Stomach (tissue), 8 donors: ENCODE measurements at regions not wholly inside any gene's neighbourhood (a gene's known extent, or its start where the extent isn't known, plus 50 kb on each side); places are given as distances from the start of the nearest gene placed in this dataset.
A peak's percentile ranks its signal among the peaks of the same experiment; 100 is the strongest.
"Not testable (repeated sequence)": the region's sequence is repeated elsewhere in the genome, so short reads cannot be mapped to it uniquely, and the experiment has no call there.

ENCODE experiments used
- DNase-seq, 2 donors: peaks; one replicate each; pipeline versions ENCODE4 v3.0.0 to v3.0.0-alpha.2; 2013 to 2019
- H3K27ac ChIP-seq, 5 donors: fragments of 200-600 bp in 4 of 5; sonication (generic) in 4 of 5; one replicate each; pipeline ENCODE4 v1.5.1; 2013 to 2019; ENCODE audit warnings: mild to moderate bottlenecking in 1 of 5, moderate library complexity in 1 of 5
- H3K27me3 ChIP-seq, 3 donors: fragments of 200-600 bp; sonication (generic); one replicate each; pipeline ENCODE4 v1.5.1; 2017 to 2019; ENCODE audit warnings: mixed run types in 1 of 3
- H3K36me3 ChIP-seq, 4 donors: fragments of 200-600 bp; sonication (generic); 1 replicate in 3 of 4; 2 replicates in 1 of 4; pipeline ENCODE4 v1.5.1; 2016 to 2019
- H3K4me1 ChIP-seq, 4 donors: fragments of 200-600 bp; sonication (generic); one replicate each; pipeline ENCODE4 v1.5.1; 2016 to 2019
- H3K4me3 ChIP-seq, 4 donors: fragments of 200-600 bp; sonication (generic) in 3 of 4; one replicate each; pipeline ENCODE4 v1.5.1; 2016 to 2019; ENCODE audit warnings: mild to moderate bottlenecking in 1 of 4
- H3K9me3 ChIP-seq, 4 donors: fragments of 200-600 bp; sonication (generic); one replicate each; pipeline ENCODE4 v1.5.1; 2016 to 2019
- EP300 ChIP-seq: sonication (generic); formaldehyde crosslinking; IDR thresholded peaks from one replicate; pipeline ENCODE4 v1.6.1; 2017; ENCODE audit warnings: antibody characterized with exemption
- POLR2A ChIP-seq, 4 donors: fragments of 450-650 bp; IDR thresholded peaks; one replicate each; pipeline ENCODE4 v1.6.1; 2016; ENCODE audit warnings: antibody characterized with exemption in 4 of 4, control low read depth in 2 of 4, mild to moderate bottlenecking in 1 of 4, moderate library complexity in 1 of 4
- POLR2AphosphoS5 ChIP-seq, 3 donors: sonication (generic); formaldehyde crosslinking; IDR thresholded peaks; one replicate each; pipeline ENCODE4 v1.6.1; 2016; ENCODE audit warnings: antibody characterized with exemption in 3 of 3
- WGBS, 5 donors: extraction: QIAGEN DNeasy Blood & Tissue Kit in 3 of 5; methylation state at CpG; one replicate each; pipeline versions ENCODE4 v1.1.5 to v1.1.7; 2013 to 2018; 5-methylcytosine and 5-hydroxymethylcytosine counted together
- intact Hi-C: fragments of 100-400 bp; cut with DNase I; formaldehyde crosslinking; loops from one replicate; pipeline ENCODE4 v1.15.1; 2023; ENCODE audit warnings: low total_unique reads
- TF ChIP-seq, protein P1 (sequence below), 7 experiments: fragments of 450-650 bp in 4 of 7; fragments of 200-600 bp in 3 of 7; sonication (generic) in 3 of 7; IDR thresholded peaks; one replicate each; pipeline ENCODE4 v1.5.1; 2016 to 2019; ENCODE audit warnings: antibody characterized with exemption in 7 of 7, control low read depth in 2 of 7, mild to moderate bottlenecking in 1 of 7
- donor health status: healthy with polysubstance abuse.
- donor health status: Bipolar disorder and iron deficiency.
- donor health status: healthy.

DNA sequence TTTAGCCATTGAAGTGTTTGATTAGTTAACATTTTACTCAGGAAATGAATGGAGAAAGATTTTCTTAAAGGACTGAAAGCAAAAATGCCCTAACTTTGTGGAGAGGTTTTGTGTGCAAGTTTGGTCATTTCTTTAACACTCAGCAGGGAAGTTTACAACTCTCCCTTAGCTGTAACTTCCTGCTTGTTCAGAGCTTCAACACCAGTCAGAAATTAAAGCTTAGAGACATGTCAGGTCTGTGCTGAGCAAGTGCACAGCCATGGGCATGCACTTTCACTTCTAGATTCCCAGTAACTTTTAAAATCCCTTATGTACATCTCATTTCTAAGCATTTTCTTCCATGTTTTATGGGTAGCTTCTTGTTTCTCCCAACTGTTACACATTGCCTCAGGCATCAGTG is 326.0 kb downstream of the ACTRT1 start:
- Histone ChIP-seq H3K9me3 (no peaks in the 10 kb centered on the region), H3K27ac (no peak overlapping the region), H3K4me3 (no peak overlapping the region), H3K4me1 (no peaks in the 10 kb centered on the region), H3K27me3 (no peaks in the 10 kb centered on the region), H3K36me3 (no peaks in the 10 kb centered on the region)
- peak in 1 of 2 donors; percentile 1 for DNase-seq
- intact Hi-C loops: no loop called here
- TF ChIP-seq POLR2A (IDR thresholded peaks at IDR 0.05): no peak
- TF ChIP-seq, protein P1, sequence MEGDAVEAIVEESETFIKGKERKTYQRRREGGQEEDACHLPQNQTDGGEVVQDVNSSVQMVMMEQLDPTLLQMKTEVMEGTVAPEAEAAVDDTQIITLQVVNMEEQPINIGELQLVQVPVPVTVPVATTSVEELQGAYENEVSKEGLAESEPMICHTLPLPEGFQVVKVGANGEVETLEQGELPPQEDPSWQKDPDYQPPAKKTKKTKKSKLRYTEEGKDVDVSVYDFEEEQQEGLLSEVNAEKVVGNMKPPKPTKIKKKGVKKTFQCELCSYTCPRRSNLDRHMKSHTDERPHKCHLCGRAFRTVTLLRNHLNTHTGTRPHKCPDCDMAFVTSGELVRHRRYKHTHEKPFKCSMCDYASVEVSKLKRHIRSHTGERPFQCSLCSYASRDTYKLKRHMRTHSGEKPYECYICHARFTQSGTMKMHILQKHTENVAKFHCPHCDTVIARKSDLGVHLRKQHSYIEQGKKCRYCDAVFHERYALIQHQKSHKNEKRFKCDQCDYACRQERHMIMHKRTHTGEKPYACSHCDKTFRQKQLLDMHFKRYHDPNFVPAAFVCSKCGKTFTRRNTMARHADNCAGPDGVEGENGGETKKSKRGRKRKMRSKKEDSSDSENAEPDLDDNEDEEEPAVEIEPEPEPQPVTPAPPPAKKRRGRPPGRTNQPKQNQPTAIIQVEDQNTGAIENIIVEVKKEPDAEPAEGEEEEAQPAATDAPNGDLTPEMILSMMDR (IDR thresholded peaks at IDR 0.05): no peak
- TF ChIP-seq POLR2AphosphoS5 (IDR thresholded peaks at IDR 0.05): no peak
- TF ChIP-seq EP300: no peak

DNA sequence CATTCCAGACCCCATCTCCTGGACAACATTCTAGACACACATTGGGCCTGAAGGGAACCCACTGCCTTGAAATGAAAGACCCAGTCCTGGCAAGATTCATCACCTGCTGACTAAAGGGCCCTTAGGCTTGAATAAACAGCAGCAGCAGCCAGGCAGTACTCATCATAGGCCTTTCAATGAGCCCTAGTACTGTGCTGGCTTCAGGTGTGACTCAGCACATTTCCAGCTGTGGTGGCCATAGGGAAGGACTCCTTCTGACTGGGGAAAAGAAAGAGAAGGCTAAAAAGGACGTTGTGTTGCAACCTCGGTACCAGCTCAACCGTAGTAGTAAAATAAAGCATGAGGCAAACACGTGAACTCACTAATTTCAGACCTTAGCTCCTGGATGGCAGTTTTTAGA is 344.0 kb downstream of the ACTRT1 start:
- no peak for DNase-seq
- Histone ChIP-seq H3K4me1 (no peaks in the 10 kb centered on the region), H3K27ac (no peak overlapping the region), H3K4me3 (no peak overlapping the region), H3K36me3 (no peaks in the 10 kb centered on the region), H3K9me3 (no peaks in the 10 kb centered on the region), H3K27me3 (no peaks in the 10 kb centered on the region)
- WGBS, 5 donors: 66 to 81% (median 67%) methylated on average over 4 of the region's 4 CpGs
- intact Hi-C loops: no loop called here
- TF ChIP-seq, protein P1 (IDR thresholded peaks at IDR 0.05): no peak
- TF ChIP-seq POLR2AphosphoS5 (IDR thresholded peaks at IDR 0.05) (no peak), POLR2A (IDR thresholded peaks at IDR 0.05) (no peak), EP300 (no peak)

DNA sequence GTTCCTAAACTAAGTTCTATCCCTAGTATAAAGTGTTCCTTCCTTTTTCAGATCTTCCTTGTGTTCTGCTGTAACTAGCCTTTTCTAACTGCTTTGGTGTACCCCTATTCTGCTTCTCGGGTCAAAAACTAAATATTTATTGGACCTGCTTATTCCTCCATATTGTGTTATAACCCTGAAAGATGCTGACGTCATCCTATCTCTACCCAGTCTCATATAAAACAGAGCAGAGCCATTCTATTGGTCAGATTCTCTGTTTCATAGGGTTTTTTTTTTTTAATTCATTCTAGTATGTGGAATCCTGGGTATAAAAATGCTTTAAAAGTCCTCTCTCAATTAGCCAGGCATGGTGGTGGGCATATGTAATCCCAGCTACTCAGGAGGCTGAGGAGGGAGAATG is 349.7 kb downstream of the ACTRT1 start:
- 23 to 79% (median 51%) methylated on average over 2 of the region's 2 CpGs for WGBS, 5 donors
- no peak for DNase-seq
- H3K4me1 ChIP-seq: no peaks in the 10 kb centered on the region
- intact Hi-C loops: no loop called here
- no peaks in the 10 kb centered on the region for H3K9me3 ChIP-seq
- no peaks in the 10 kb centered on the region for H3K36me3 ChIP-seq
- no peak overlapping the region for H3K4me3 ChIP-seq
- H3K27ac ChIP-seq: no peak overlapping the region
- H3K27me3 ChIP-seq: no peaks in the 10 kb centered on the region
- TF ChIP-seq POLR2A (IDR thresholded peaks at IDR 0.05) (no peak), EP300 (no peak), POLR2AphosphoS5 (IDR thresholded peaks at IDR 0.05) (no peak)
- TF ChIP-seq, protein P1 (IDR thresholded peaks at IDR 0.05): no peak

DNA sequence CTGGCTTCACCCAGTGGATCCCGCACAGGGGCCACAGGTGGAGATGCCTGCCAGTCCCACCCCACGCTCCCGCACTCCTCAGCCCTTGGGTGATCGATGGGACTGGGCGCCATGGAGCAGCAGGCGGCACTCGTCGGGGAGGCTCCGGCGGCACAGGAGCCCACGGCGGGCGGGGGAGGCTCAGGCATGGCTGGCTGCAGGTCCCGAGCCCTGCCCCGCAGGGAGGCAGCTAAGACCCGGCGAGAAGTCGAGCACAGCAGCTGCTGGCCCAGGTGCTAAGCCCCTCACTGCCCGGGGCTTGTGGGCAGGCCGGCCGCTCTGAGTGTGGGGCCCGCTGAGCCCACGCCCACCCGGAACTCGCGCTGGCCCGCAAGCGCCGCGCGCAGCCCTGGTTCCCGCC is 389.3 kb downstream of the ACTRT1 start:
- peaks cover 0 to 16% (median 0%) of the 10 kb centered on the region in 4 donors for H3K9me3 ChIP-seq
- H3K27me3 ChIP-seq, intact Hi-C loops, H3K27ac ChIP-seq, H3K36me3 ChIP-seq, H3K4me1 ChIP-seq, DNase-seq, H3K4me3 ChIP-seq: not testable (repeated sequence)
- 90 to 99% (median 92%) methylated on average over 14 to 28 of the region's 32 CpGs for WGBS, 5 donors

DNA sequence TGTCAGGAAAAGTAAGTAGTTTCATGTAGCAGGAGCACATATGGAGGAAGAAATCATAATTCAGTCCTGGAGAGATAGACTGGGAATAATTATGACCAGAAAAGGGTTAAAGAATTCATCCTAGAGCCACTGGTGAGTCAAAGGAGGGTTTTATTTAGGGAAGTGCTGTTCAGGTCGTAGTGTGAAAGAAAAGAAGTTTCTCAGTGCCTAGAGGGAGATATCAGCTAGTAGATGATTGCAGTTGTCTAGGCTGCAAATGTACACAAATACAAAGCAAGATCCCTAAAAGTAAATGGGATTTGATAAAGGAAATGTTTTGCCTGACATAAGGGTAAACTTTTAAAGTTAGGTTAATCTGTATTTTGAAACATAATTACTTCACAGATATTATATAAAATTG is 403.2 kb downstream of the ACTRT1 start:
- 0 to 17% (median 4%) methylated on average over 1 of the region's 1 CpG for WGBS, 5 donors
- H3K4me3 ChIP-seq: no peak overlapping the region
- TF ChIP-seq EP300 (no peak), POLR2AphosphoS5 (IDR thresholded peaks at IDR 0.05) (no peak), POLR2A (IDR thresholded peaks at IDR 0.05) (no peak)
- TF ChIP-seq, protein P1 (IDR thresholded peaks at IDR 0.05): no peak
- no peaks in the 10 kb centered on the region for H3K36me3 ChIP-seq
- DNase-seq: no peak
- H3K27ac ChIP-seq: no peak overlapping the region
- intact Hi-C loops: no loop called here
- peaks cover 0 to 3% (median 0%) of the 10 kb centered on the region in 4 donors for H3K9me3 ChIP-seq
- H3K4me1 ChIP-seq: no peaks in the 10 kb centered on the region
- no peaks in the 10 kb centered on the region for H3K27me3 ChIP-seq
